HG03439 (cell line): ENCODE measurements at regions not wholly inside any gene's neighbourhood (a gene's known extent, or its start where the extent isn't known, plus 50 kb on each side); places are given as distances from the start of the nearest gene placed in this dataset.
A peak's percentile ranks its signal among the peaks of the same experiment; 100 is the strongest.
"Not testable (repeated sequence)": the region's sequence is repeated elsewhere in the genome, so short reads cannot be mapped to it uniquely, and the experiment has no call there.

Experiments
- ATAC-seq: cut with Tn5 transposase; IDR thresholded peaks from one replicate; pipeline ENCODE4 v1.9.1; 2021; ENCODE audit warnings: mild to moderate bottlenecking, moderate library complexity; ENCODE audit not compliant: unreplicated experiment

- no peak for ATAC-seq
Observed at GRCh38 chr18:73045037-73045436, 177.2 kb upstream of the NETO1 start.

GRCh38 chr18:73043611-73044010 is 175.8 kb upstream of the NETO1 start:
- ATAC-seq = no peak

- ATAC-seq = no peak
Observed at GRCh38 chr18:73043211-73043610, 175.4 kb upstream of the NETO1 start.

GRCh38 chr18:73040247-73040646 is 172.5 kb upstream of the NETO1 start:
- no peak for ATAC-seq

- ATAC-seq = no peak
Observed at GRCh38 chr18:73038336-73038735, 170.5 kb upstream of the NETO1 start.

GRCh38 chr18:73023975-73024374 is 156.2 kb upstream of the NETO1 start:
- no peak for ATAC-seq

- ATAC-seq = no peak
Observed at GRCh38 chr18:73009691-73010090, 141.9 kb upstream of the NETO1 start.

GRCh38 chr18:73007915-73008308 is 140.1 kb upstream of the NETO1 start:
- ATAC-seq = no peak

GRCh38 chr18:73007195-73007914 is 139.6 kb upstream of the NETO1 start:
- peak; percentile 59 for ATAC-seq

- no peak for ATAC-seq
Observed at GRCh38 chr18:73006331-73006730, 138.5 kb upstream of the NETO1 start.

GRCh38 chr18:73004260-73004659 is 136.5 kb upstream of the NETO1 start:
- no peak for ATAC-seq

GRCh38 chr18:72999971-73000607 is 132.3 kb upstream of the NETO1 start:
- ATAC-seq = no peak

- no peak for ATAC-seq
Observed at GRCh38 chr18:72995558-72995957, 127.8 kb upstream of the NETO1 start.

GRCh38 chr18:72993250-72993649 is 125.5 kb upstream of the NETO1 start:
- ATAC-seq = no peak

- ATAC-seq = no peak
Observed at GRCh38 chr18:72991379-72991778, 123.6 kb upstream of the NETO1 start.

GRCh38 chr18:72987570-72987969 is 119.8 kb upstream of the NETO1 start:
- not testable (repeated sequence) for ATAC-seq

- ATAC-seq = peak; percentile 65
Observed at GRCh38 chr18:72986103-72986502, 118.3 kb upstream of the NETO1 start.

- ATAC-seq = peak; percentile 89
Observed at GRCh38 chr18:72985686-72986085, 117.9 kb upstream of the NETO1 start.

GRCh38 chr18:72984290-72984689 is 116.5 kb upstream of the NETO1 start:
- ATAC-seq = no peak

GRCh38 chr18:72973841-72974240 is 106.1 kb upstream of the NETO1 start:
- ATAC-seq = no peak

- ATAC-seq = no peak
Observed at GRCh38 chr18:72965616-72966015, 97.8 kb upstream of the NETO1 start.

GRCh38 chr18:72958195-72958594 is 90.4 kb upstream of the NETO1 start:
- not testable (repeated sequence) for ATAC-seq

GRCh38 chr18:72948439-72948838 is 80.7 kb upstream of the NETO1 start:
- ATAC-seq = no peak
